GM12865 (cell line): ENCODE measurements at regions not wholly inside any gene's neighbourhood (a gene's known extent, or its start where the extent isn't known, plus 50 kb on each side); places are given as distances from the start of the nearest gene placed in this dataset.

Experiments
- DNase-seq: peaks from one replicate; pipeline ENCODE4 v3.0.0; 2010; ENCODE audit warnings: low read depth
- H3K4me3 ChIP-seq: 2 replicates; pipeline ENCODE4 v1.5.1; 2011; ENCODE audit warnings: mild to moderate bottlenecking, low read depth, low read length, control low read depth
- CTCF ChIP-seq: IDR thresholded peaks from 2 replicates; pipeline ENCODE4 v1.5.1; 2011; ENCODE audit warnings: low read length, control low read depth, low read depth, inconsistent platforms; ENCODE audit not compliant: insufficient read depth; ENCODE audit errors: missing control alignments

GRCh38 chr12:77433799-77434198, 368.4 kb upstream of the E2F7 start:
- no peak for TF ChIP-seq CTCF
- no peak overlapping the region for H3K4me3 ChIP-seq
- DNase-seq = no peak

DNA sequence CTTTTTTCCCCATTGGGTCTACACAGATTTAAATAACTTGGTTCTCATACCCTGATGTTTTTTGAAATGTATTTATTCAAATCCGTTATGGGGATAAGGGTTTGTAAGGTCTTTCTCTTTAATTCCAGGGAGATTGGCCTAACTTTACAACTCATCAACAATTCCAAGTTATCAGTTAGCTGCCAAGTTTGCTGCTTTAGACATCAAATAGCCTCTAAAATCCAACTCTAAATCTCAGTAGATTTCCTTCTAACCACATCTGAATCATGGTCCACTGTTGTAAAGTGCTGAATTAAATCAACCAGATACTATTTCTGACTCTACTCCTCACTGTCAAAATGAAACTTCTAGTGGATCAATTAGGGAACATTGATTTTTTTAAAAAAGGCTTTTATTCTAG, 364.1 kb upstream of the E2F7 start:
- H3K4me3 ChIP-seq = no peak overlapping the region
- DNase-seq = no peak
- no peak for TF ChIP-seq CTCF

DNA sequence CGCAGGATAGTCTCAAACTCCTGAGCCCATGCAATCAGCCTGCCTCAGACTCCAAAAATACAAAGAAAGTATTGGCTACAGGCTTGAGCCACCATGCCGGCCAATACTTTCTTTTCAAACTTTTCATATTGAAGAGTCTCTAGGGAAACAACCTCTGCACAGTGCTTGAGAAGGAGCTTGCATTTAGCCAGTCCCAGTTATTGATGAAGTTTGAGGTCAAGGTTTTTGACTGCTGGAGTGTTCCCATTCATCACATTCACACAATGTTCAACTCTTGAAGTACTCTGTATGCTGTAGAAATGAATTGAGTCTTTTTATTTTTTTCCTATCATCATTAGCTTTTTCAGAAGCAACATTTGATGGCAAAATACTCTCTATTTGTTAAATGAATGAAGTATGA, 355.8 kb upstream of the E2F7 start:
- DNase-seq = no peak
- TF ChIP-seq CTCF = no peak
- no peak overlapping the region for H3K4me3 ChIP-seq

DNA sequence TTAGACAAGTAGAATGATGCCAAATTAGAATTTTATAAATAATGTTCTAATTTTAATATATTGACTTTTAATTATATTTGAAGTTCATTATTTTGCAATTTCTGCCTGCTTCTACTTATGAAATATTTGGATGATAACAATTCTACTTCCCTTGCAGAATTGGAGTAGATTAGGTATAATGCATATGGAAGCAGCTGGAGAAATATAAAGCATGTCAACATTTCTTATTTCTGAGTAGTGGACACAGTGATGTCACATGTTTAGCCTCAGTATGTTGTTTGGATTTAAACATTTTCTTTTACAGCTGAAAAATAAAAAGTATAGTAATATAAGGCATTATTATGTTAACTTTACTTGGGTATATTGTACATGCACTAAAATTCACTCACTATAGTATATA, 344.2 kb upstream of the E2F7 start:
- DNase-seq = no peak
- TF ChIP-seq CTCF = no peak
- H3K4me3 ChIP-seq = no peak overlapping the region

- no peak overlapping the region for H3K4me3 ChIP-seq
- DNase-seq = no peak
- TF ChIP-seq CTCF = no peak
Observed at GRCh38 chr12:77407931-77408330, 342.6 kb upstream of the E2F7 start.

- no peak overlapping the region for H3K4me3 ChIP-seq
- no peak for TF ChIP-seq CTCF
- no peak for DNase-seq
Observed at GRCh38 chr12:77406219-77406905, 341.0 kb upstream of the E2F7 start.

- H3K4me3 ChIP-seq = no peak overlapping the region
- no peak for DNase-seq
- no peak for TF ChIP-seq CTCF
Observed at GRCh38 chr12:77402716-77403115, 337.3 kb upstream of the E2F7 start.
